ENCODE measurements at regions not wholly inside any gene's neighbourhood (a gene's known extent, or its start where the extent isn't known, plus 50 kb on each side); places are given as distances from the start of the nearest gene placed in this dataset.
"Not testable (repeated sequence)": the region's sequence is repeated elsewhere in the genome, so short reads cannot be mapped to it uniquely, and the experiment has no call there.

DNA sequence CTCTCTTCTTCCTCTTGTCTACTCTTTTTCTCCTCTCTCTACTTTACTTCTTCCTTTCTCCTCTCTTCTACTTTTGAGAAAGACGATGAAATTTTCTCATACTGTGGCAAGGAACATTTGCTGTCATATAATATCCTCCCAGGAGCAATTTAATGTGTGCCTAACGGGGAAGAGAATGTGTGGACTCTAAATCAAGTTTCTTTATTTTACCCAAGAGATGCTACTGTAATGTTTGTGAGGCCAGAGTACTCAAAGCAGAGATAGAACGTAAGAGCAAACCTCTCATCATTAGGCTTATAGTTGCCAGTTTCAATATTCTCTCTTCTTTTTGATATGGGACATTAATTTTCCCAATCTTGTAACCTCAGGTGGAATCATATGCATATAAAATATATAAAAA is 801.4 kb downstream of the BCKDHB start:
- DNase-seq: no peak

DNA sequence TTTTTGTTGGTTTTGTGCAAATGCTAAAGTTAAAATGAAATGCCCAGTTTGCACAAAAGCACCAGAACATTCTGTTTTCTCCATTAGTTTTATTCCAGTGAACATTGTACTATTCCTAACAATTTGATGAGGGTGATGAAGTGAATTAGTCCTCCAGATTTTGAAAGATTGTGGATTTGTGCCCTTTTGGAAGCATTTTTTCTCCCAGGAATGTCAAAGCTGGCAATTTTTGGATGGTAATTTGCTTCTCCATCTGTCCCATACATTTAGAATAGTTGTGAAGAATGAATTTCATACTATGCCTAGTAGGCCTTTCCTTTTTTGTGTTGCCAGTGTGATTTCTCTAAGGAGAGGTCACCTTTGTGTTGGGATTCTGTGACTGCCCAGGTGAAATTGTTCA is 797.2 kb downstream of the BCKDHB start:
- no peak for DNase-seq

DNA sequence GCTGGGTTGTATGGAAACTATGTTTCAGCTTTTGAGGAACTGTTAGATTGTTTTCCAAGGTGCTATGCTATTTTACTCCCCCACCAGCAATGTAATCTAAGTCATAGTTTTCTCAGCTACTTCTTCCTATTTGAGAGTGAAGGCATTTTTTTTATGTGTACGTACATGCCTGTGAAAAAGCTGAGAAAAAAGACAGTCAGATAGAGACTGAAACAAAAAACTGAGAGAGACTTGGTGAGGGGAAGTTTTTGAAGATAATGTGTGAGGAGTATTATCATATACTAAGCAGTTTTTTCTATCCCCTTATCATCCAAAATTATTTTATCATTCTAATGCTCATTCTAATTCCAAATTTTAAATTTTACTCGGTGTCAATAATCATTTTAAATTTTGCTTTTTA is 780.0 kb downstream of the BCKDHB start:
- DNase-seq: no peak

GRCh38 chr6:80872951-80873308 is 766.5 kb downstream of the BCKDHB start:
- DNase-seq: no peak

- peak; percentile 49 for DNase-seq
Observed at GRCh38 chr6:80872199-80872950, 765.9 kb downstream of the BCKDHB start.

GRCh38 chr6:80862756-80863155 is 756.3 kb downstream of the BCKDHB start:
- no peak for DNase-seq

GRCh38 chr6:80860107-80860506 is 753.6 kb downstream of the BCKDHB start:
- DNase-seq: no peak

GRCh38 chr6:80847973-80848372 is 741.5 kb downstream of the BCKDHB start:
- DNase-seq: not testable (repeated sequence)

DNA sequence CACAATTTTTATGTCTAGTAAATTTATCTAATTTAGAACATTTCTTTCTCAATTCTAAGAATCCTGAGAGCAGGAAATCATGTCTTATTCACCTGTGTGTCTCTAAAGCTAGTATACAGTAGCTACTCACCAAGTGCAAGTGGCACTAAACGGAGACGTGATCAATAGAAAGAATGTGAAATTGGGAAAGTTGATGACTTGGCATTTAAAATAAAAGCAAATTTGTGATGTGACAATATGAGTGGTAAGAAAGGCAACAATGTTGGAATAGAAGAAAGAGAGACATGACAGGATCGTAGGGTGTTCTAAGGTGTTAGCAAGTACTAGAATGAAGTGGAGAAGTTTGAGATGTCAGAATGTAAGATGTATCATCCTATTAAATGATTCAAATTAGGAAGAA is 725.9 kb downstream of the BCKDHB start:
- no peak for DNase-seq

- no peak for DNase-seq
Observed at GRCh38 chr6:80793411-80793810, 686.9 kb downstream of the BCKDHB start.

DNA sequence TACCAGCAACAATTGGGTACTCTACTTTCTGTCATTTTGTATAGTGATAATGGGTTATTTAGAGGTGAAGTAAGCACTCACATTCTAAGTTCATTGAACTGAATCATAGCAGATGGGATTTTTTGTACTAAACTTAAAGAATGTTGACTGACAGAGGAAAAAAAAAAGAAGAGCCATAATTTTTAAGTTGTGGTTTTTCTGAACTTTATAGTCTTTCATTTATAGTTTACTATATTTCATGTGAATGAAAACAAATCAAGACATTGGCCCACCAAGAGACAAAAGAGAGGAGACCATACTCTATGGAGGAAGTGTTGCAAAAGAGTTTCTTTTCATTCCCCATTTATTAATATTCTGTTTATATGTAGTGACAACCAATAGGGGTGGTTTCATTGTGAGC is 685.7 kb downstream of the BCKDHB start:
- no peak for DNase-seq

DNA sequence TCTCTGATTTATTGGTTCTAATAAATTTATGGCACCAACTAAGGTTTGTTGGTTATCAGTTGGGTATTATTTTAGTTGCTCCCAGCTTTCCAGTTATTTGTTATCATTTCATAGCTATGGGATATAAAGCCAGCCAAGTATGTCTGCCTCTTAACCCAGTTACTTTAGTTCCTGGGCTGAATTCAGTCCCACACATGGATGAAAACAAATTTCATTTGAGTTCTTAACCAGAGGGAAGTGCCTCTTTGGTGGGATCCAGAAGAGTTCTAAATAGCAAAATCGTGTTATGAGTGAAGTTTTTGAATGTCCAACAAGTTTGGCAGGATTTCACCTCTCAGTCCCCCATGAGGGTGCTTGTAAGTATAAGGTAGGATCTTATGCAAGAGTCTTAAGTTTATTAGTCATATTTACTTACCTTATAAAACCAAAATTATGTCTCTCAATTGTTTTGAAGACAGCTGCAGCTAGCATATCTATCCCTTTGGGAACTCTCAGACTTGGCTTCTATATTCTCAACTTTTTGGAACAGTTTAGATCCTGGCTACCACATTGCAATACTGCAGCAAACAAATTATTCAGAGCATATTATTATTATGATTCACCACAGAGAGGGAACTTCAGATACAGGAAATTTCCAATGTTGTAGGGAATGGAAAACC is 683.6 kb downstream of the BCKDHB start:
- DNase-seq: peak; percentile 14

DNA sequence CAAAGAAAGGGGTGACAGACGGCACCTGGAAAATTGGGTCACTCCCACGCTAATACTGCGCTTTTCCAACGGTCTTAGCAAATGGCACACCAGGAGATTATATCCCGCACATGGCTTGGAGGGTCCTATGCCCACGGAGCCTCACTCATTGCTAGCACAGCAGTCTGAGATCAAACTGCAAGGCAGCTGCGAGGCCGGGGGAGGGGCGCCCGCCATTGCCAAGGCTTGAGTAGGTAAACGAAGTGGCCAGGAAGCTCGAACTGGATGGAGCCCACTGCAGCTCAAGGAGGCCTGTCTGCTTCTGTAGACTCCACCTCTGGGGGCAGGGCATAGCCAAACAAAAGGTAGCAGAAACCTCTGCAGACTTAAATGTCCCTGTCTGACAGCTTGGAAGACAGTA is 676.8 kb downstream of the BCKDHB start:
- DNase-seq: not testable (repeated sequence)

GRCh38 chr6:80771941-80772340 is 665.5 kb downstream of the BCKDHB start:
- DNase-seq: peak; percentile 58

DNA sequence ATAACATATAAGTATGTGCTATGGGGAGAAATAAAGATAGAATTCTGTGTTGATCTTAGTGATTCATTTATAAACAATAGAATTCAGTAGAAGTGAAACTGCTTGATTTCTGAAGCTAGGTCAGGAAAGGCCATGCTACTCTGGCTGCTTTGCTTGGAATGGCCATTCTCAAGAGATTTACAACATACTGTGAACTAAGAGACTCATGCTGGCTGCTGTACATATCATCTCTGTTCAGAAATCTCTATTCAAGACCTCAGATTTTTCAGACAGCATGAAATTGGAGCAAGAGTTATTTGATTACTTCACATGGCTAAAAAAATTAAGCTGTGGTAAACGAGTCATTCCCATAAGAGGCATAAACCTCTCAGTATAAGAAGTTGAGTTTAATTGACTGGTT is 662.6 kb downstream of the BCKDHB start:
- DNase-seq: peak; percentile 42

GRCh38 chr6:80767808-80768207 is 661.3 kb downstream of the BCKDHB start:
- DNase-seq: peak; percentile 89

- no peak for DNase-seq
Observed at GRCh38 chr6:80744213-80744612, 637.7 kb downstream of the BCKDHB start.

DNA sequence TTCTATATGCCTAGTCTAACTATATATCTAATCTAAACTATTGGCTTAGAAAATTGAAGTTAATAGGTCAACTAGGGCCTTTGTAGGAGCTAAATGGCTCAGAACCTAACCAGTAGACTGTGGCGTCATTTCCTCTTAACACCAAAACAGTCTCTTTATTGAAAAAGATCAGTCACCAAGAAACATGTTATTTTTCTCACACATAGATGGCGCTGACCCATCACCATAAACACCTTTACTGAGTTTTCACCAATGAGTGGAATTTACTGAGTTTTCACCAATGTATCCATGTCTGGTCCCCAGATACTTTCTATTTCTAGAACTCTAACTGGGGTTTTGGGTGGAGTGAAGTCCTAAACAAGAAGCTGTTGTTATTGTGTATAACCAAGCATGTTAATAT is 636.0 kb downstream of the BCKDHB start:
- peak; percentile 36 for DNase-seq

DNA sequence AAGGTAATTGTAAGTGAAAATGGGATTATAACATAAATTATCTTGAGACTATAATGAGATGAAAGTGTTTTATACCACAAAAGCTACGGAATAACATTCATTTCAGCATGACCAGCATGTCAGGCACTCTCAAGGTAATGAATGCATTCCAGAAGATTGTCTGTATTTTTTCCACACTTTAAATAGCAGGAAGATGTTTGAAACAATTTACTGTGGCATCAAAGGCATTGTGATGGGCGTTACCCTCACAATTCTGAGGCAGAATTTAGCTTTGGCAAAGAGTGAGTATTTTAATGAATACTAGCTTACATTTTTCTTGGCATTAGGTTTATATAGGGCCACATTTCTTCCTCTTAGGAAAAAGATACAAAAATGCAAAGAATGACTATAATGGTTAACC is 627.2 kb downstream of the BCKDHB start:
- DNase-seq: peak; percentile 13

- DNase-seq: no peak
Observed at GRCh38 chr6:80728830-80729229, 622.4 kb downstream of the BCKDHB start.

DNA sequence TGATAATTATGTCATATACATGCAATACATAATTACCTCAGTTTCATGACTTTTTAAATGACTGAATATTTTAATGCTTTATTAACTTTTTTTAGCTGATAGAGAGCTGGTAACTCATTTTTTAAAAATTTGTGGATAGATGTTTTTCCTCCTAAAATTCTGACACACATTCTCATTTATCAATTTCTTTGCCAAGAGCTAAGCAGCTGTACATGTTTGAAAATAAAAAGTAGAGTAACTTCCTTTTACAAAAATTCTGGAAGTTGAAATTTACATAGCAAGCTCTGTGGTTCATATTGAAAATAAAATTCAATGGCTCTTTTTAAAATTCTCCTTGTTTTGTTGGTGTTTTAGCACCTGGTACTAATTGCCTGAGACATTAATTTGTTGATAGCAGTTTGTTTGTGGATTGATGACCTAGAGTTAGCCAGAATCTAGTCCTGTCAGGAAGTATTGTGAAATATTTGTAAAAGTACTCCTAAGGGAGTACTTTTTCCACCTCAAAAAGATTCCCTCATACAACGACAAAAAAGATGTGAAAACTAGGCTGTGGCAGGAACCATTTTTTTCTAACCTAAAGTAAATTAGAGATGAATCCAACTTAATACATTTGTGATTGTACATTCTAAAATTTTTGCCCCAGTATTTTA is 621.8 kb downstream of the BCKDHB start:
- no peak for DNase-seq

DNA sequence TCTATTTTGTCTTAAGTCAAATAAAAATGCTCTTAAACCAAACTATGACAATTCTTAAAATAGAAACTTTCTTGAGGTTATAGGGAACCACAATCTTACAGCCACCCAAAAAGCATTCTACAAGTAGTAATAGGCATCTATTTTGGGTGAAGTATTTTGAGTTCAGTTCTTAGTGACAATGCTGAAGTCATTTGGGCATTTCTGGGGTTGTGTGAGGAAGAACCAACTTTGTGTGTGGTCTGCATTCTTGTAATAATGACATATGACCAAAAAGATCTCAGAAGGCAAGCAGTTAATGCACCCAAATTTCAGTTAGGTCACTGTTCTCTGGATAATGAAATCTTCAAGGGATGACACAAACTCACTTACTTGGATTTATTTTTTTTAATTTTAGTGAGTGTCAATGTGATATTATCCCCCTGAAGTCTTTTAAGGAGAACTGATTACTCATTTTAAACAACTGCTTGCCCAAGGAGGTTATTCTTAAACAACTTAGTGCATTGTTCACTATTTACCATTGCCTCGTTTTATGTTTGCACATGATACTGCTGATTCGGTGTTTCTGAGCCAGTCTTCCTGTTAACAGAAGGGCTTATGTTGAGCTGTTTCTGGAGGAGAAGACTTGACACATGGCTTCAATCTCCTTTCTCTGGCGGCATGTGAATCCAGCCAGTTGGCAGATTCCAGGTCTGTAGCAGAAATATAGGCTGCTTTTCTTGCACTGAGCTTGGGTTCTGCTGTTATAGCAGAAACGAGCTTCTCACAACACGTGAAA is 618.9 kb downstream of the BCKDHB start:
- DNase-seq: peak; percentile 77

- DNase-seq: no peak
Observed at GRCh38 chr6:80720824-80721223, 614.4 kb downstream of the BCKDHB start.

Measured in fibroblast of skin of back (primary cell).